H1 (cell line): ENCODE measurements at regions not wholly inside any gene's neighbourhood (a gene's known extent, or its start where the extent isn't known, plus 50 kb on each side); places are given as distances from the start of the nearest gene placed in this dataset.

Experiments used
- BACH1 ChIP-seq: IDR thresholded peaks from 2 replicates; pipeline ENCODE4 v1.6.1; 2012; ENCODE audit warnings: low read length, improper control_type of control experiment
- EP300 ChIP-seq, 2 experiments: IDR thresholded peaks; 1 replicate in 1 of 2; 2 replicates in 1 of 2; pipeline ENCODE4 v1.6.1; 2011 to 2012; ENCODE audit warnings: low read depth in 2 of 2, low read length in 2 of 2, mild to moderate bottlenecking in 2 of 2, borderline replicate concordance in 1 of 2, inconsistent platforms in 1 of 2, moderate library complexity in 1 of 2
- EZH2 ChIP-seq: fragments of 200-600 bp; sonication (generic); IDR thresholded peaks from 2 replicates; pipeline ENCODE4 v1.7.1; 2012; ENCODE audit warnings: low read depth, mild to moderate bottlenecking, moderate library complexity, low read length, inconsistent platforms; ENCODE audit not compliant: severe bottlenecking
- PHF8 ChIP-seq: fragments of 200-600 bp; sonication (generic); conservative IDR thresholded peaks from 2 replicates; pipeline ENCODE4 v1.7.1; 2012; ENCODE audit warnings: low read depth, mild to moderate bottlenecking, inconsistent platforms, low read length, moderate library complexity
- SUZ12 ChIP-seq: fragments of 200-600 bp; sonication (generic); IDR thresholded peaks from 2 replicates; pipeline ENCODE4 v1.6.1; 2012; ENCODE audit warnings: mild to moderate bottlenecking, inconsistent platforms, low read length, moderate library complexity, mixed read lengths
- TF ChIP-seq, protein P1 (sequence below), 3 experiments: IDR thresholded peaks; 1 replicate in 2 of 3; 2 replicates in 1 of 3; pipeline versions ENCODE4 v1.5.1 to v1.6.1; 2011; ENCODE audit warnings: low read length in 3 of 3, mild to moderate bottlenecking in 3 of 3, inconsistent platforms in 2 of 3, low read depth in 1 of 3, moderate library complexity in 1 of 3; ENCODE audit not compliant: insufficient read depth in 1 of 3; ENCODE audit errors: control extremely low read depth in 1 of 3
- TF ChIP-seq, protein P2 (sequence below): IDR thresholded peaks from 2 replicates; pipeline ENCODE4 v1.6.1; 2012; ENCODE audit warnings: inconsistent platforms

DNA sequence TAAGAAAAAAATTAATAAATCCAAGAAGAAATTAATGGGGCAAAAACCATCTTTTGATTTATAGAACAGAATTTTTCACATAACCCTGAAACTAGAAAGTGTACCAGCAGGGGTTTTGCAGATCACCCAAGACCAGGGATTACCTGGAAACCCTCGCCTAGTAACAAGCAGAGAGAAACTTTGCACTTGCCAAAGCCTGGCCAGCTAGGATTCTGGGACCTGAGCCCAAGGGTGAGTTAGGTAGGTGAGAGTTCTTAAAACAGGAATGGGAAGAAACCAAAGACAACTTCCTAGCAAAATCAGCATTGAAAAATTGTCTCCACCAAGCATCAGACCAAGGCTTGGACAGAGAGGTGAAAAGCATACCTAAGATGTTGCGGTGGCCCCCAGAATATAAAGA, 247.0 kb upstream of the NBEA start:
- no peak for TF ChIP-seq BACH1
- TF ChIP-seq EP300 (IDR thresholded peaks at IDR 0.05; ENCODE audit: borderline replicate concordance in 1 of 2, low read depth in 2 of 2, low read length in 2 of 2), result no peak
- TF ChIP-seq PHF8, result no peak
- TF ChIP-seq, protein P1, sequence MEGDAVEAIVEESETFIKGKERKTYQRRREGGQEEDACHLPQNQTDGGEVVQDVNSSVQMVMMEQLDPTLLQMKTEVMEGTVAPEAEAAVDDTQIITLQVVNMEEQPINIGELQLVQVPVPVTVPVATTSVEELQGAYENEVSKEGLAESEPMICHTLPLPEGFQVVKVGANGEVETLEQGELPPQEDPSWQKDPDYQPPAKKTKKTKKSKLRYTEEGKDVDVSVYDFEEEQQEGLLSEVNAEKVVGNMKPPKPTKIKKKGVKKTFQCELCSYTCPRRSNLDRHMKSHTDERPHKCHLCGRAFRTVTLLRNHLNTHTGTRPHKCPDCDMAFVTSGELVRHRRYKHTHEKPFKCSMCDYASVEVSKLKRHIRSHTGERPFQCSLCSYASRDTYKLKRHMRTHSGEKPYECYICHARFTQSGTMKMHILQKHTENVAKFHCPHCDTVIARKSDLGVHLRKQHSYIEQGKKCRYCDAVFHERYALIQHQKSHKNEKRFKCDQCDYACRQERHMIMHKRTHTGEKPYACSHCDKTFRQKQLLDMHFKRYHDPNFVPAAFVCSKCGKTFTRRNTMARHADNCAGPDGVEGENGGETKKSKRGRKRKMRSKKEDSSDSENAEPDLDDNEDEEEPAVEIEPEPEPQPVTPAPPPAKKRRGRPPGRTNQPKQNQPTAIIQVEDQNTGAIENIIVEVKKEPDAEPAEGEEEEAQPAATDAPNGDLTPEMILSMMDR (IDR thresholded peaks at IDR 0.05; ENCODE audit: control extremely low read depth in 1 of 3, insufficient read depth in 1 of 3, low read depth in 1 of 3, low read length in 3 of 3), result no peak
- no peak for TF ChIP-seq EZH2
- TF ChIP-seq SUZ12, result no peak
- TF ChIP-seq, protein P2, sequence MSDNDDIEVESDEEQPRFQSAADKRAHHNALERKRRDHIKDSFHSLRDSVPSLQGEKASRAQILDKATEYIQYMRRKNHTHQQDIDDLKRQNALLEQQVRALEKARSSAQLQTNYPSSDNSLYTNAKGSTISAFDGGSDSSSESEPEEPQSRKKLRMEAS, result no peak
